Astrocyte of the spinal cord (primary cell): ENCODE measurements at regions not wholly inside any gene's neighbourhood (a gene's known extent, or its start where the extent isn't known, plus 50 kb on each side); places are given as distances from the start of the nearest gene placed in this dataset.

Source experiments
- DNase-seq: peaks from one replicate; pipeline ENCODE4 v3.0.0; 2011; ENCODE audit warnings: low read depth, low spot score
- H3K4me3 ChIP-seq: 2 replicates; pipeline ENCODE4 v1.5.1; 2011; ENCODE audit warnings: low read depth, mild to moderate bottlenecking, low read length, moderate library complexity
- CTCF ChIP-seq: IDR thresholded peaks from 2 replicates; pipeline ENCODE4 v1.5.1; 2012; ENCODE audit warnings: low read depth, mild to moderate bottlenecking, low read length, inconsistent platforms
- in situ Hi-C: cut with HindIII; loops from 2 replicates; pipeline ENCODE4 v1.10.0; 2017; ENCODE audit warnings: low sequenced_read_pairs

- in situ Hi-C loops, result no loop called here
- no peak for TF ChIP-seq CTCF
- H3K4me3 ChIP-seq, result no peak overlapping the region
- peak; percentile 15 for DNase-seq
Observed at GRCh38 chr16:51419768-51420167, 268.7 kb upstream of the SALL1 start.

GRCh38 chr16:51418258-51418657, 267.2 kb upstream of the SALL1 start:
- TF ChIP-seq CTCF, result no peak
- DNase-seq, result no peak
- no peak overlapping the region for H3K4me3 ChIP-seq
- in situ Hi-C loops, result no loop called here

- peak; percentile 62 for DNase-seq
- no peak overlapping the region for H3K4me3 ChIP-seq
- in situ Hi-C loops, result no loop called here
- no peak for TF ChIP-seq CTCF
Observed at GRCh38 chr16:51416926-51417325, 265.9 kb upstream of the SALL1 start.

- no peak overlapping the region for H3K4me3 ChIP-seq
- in situ Hi-C loops, result no loop called here
- DNase-seq, result no peak
- no peak for TF ChIP-seq CTCF
Observed at GRCh38 chr16:51410125-51410524, 259.1 kb upstream of the SALL1 start.

GRCh38 chr16:51409001-51409675, 258.1 kb upstream of the SALL1 start:
- no peak for DNase-seq
- TF ChIP-seq CTCF, result no peak
- H3K4me3 ChIP-seq, result no peak overlapping the region
- in situ Hi-C loops, result no loop called here

- DNase-seq, result peak; percentile 49
- in situ Hi-C loops, result no loop called here
- TF ChIP-seq CTCF, result no peak
- no peak overlapping the region for H3K4me3 ChIP-seq
Observed at GRCh38 chr16:51408357-51408756, 257.3 kb upstream of the SALL1 start.
